Mucosa of descending colon (tissue), 3 donors: ENCODE measurements at regions not wholly inside any gene's neighbourhood (a gene's known extent, or its start where the extent isn't known, plus 50 kb on each side); places are given as distances from the start of the nearest gene placed in this dataset.

Experiments used
- ATAC-seq: fragments of 200-7000 bp; cut with Tn5 transposase; one replicate; pipeline ENCODE4 v1.9.1; 2020; ENCODE audit warnings: mild to moderate bottlenecking, moderate library complexity
- DNase-seq, 3 donors: peaks; one replicate each; pipeline ENCODE4 v3.0.0-alpha.2; 2020
- H3K36me3 ChIP-seq: fragments of 200-600 bp; one replicate; pipeline ENCODE4 v1.8.0; 2021; ENCODE audit warnings: low read depth, mild to moderate bottlenecking
- H3K4me1 ChIP-seq: fragments of 200-600 bp; one replicate; pipeline ENCODE4 v1.8.0; 2021; ENCODE audit warnings: low read depth, mild to moderate bottlenecking
- H3K4me3 ChIP-seq: fragments of 200-600 bp; one replicate; pipeline ENCODE4 v1.8.0; 2021; ENCODE audit warnings: mild to moderate bottlenecking
- H3K9me3 ChIP-seq: fragments of 200-600 bp; one replicate; pipeline ENCODE4 v1.8.0; 2021; ENCODE audit warnings: mild to moderate bottlenecking
- intact Hi-C, 2 donors: fragments of 100-400 bp; cut with DNase I in 1 of 2; cut with micrococcal nuclease in 1 of 2; formaldehyde crosslinking; loops; one replicate each; pipeline versions ENCODE4 v1.11.0 to v1.11.1; 2022; cut with DNase I, micrococcal nuclease
- TF ChIP-seq, protein P1 (sequence below): fragments of 200-600 bp; IDR thresholded peaks from one replicate; pipeline ENCODE4 v1.8.0; 2022; ENCODE audit warnings: antibody characterized with exemption, mild to moderate bottlenecking
- donor health status: DM: no; HTN: no; CAD: no; lungs with moderate emphysema.
- donor health status: DM: no; HTN: no; CAD: no.
- donor health status: DM: no; HTN: yes; CAD: no.

DNA sequence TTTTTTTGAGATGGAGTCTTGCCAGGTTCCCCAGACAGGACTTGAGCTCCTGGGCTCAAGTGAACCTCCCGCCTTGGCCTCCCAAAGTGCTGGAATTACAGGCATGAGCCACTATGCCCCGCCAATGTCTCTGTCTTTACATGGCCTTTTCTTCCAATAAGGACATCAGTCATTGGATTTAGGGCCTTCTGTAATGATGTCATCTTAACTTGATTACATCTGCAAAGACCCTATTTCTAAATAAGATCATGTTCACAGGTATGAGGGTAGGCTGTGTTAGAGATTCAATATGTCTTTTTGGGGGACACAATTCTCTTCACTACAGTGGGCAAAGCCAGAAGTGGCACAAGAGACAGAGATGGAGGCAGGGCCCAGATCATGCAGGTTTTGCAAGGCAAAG is 68.1 kb downstream of the PMAIP1 start:
- intact Hi-C loops, result no loop called here
- no peak overlapping the region for H3K4me3 ChIP-seq
- no peaks in the 10 kb centered on the region for H3K36me3 ChIP-seq
- no peak for DNase-seq
- H3K4me1 ChIP-seq, result no peaks in the 10 kb centered on the region
- TF ChIP-seq, protein P1, sequence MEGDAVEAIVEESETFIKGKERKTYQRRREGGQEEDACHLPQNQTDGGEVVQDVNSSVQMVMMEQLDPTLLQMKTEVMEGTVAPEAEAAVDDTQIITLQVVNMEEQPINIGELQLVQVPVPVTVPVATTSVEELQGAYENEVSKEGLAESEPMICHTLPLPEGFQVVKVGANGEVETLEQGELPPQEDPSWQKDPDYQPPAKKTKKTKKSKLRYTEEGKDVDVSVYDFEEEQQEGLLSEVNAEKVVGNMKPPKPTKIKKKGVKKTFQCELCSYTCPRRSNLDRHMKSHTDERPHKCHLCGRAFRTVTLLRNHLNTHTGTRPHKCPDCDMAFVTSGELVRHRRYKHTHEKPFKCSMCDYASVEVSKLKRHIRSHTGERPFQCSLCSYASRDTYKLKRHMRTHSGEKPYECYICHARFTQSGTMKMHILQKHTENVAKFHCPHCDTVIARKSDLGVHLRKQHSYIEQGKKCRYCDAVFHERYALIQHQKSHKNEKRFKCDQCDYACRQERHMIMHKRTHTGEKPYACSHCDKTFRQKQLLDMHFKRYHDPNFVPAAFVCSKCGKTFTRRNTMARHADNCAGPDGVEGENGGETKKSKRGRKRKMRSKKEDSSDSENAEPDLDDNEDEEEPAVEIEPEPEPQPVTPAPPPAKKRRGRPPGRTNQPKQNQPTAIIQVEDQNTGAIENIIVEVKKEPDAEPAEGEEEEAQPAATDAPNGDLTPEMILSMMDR, result no peak
- H3K9me3 ChIP-seq, result no peaks in the 10 kb centered on the region
- ATAC-seq, result no peak

DNA sequence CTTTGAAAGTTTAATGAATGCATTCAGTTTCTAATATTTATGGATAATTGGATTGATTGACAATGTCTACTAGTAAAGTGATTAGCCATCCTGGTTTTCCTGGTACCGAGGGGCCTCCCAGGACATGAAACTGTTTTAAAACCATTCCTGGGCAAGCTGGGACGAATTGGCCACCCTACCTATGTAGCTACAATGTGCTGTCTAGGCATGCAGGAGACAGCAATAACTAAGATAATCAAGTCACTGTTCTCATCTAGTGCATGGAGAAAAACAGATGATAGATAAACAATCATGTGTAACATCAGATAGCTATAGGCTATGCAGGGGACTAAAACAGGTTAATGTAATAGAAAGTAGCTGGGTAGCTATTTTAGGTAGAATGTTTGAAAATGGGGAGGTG is 67.1 kb downstream of the PMAIP1 start:
- no peak overlapping the region for H3K4me3 ChIP-seq
- no peaks in the 10 kb centered on the region for H3K9me3 ChIP-seq
- ATAC-seq, result no peak
- intact Hi-C loops, result no loop called here
- TF ChIP-seq, protein P1, result no peak
- no peaks in the 10 kb centered on the region for H3K4me1 ChIP-seq
- no peak for DNase-seq
- no peaks in the 10 kb centered on the region for H3K36me3 ChIP-seq

DNA sequence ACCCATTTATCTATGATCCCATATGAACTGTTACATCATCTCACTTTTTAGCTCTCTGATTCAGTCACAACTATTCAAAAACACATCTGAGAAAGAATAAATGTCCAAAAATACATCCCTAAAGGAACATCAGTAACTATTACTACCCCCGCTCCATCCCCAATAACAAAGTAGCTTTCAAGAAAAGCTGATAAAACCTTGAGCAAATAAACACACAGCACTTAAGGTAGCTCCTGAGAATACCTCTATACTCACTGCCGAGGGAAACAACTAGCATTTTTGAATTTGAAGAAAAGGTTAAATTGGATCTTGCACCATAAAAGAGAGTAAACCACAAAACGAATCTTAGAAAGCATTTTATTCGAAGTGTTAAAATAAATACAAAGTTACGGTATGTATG is 63.4 kb downstream of the PMAIP1 start:
- no peaks in the 10 kb centered on the region for H3K36me3 ChIP-seq
- no peaks in the 10 kb centered on the region for H3K9me3 ChIP-seq
- TF ChIP-seq, protein P1, result no peak
- H3K4me3 ChIP-seq, result no peak overlapping the region
- DNase-seq (no peak), ATAC-seq (no peak)
- intact Hi-C loops, result no loop called here
- no peaks in the 10 kb centered on the region for H3K4me1 ChIP-seq

DNA sequence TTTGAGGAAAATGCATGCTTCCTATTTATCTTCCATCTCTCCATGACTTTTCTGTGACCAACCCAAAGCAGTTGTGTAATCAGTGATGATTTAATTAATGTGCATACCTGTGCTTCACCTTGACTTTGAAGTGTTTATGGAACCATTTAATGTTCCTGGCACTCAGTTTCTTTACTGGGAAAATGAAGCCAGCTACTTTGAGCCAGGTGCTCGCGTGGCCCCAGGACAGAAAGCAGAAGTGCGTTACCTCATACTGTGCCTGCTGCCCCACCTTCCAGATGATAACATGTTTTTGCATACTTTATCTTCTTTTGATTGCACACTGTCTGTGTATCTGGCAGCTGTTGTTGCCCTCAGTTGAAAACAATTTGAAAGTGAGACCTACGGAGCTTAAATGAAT is 61.3 kb downstream of the PMAIP1 start:
- Histone ChIP-seq H3K9me3 (no peaks in the 10 kb centered on the region), H3K4me1 (no peaks in the 10 kb centered on the region), H3K36me3 (no peaks in the 10 kb centered on the region), H3K4me3 (no peak overlapping the region)
- DNase-seq, result peak in 1 of 3 donors; percentile 12
- peak; percentile 80 for ATAC-seq
- TF ChIP-seq, protein P1, result no peak
- intact Hi-C loops, result no loop called here

DNA sequence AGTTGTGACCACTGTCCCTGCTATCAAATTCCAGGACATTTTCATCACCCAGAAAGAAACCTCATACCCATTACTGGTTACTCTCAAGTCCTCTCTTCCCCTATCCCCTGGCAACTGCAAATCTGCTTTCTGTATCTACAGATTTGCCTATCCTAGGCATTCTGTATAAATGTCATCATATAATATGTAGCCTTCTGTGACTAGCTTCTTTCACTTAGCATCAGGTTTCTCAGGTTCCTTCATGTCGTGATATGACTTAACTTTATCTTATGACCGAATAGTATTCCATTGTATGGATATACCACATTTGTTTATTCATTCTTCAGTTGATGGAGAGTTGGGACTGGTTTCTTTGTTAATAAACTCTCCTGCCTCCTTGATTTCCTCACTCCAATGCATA is 60.5 kb downstream of the PMAIP1 start:
- ATAC-seq (no peak), DNase-seq (no peak)
- no peaks in the 10 kb centered on the region for H3K4me1 ChIP-seq
- no peak overlapping the region for H3K4me3 ChIP-seq
- no peaks in the 10 kb centered on the region for H3K36me3 ChIP-seq
- TF ChIP-seq, protein P1, result no peak
- no peaks in the 10 kb centered on the region for H3K9me3 ChIP-seq
- intact Hi-C loops, result no loop called here

DNA sequence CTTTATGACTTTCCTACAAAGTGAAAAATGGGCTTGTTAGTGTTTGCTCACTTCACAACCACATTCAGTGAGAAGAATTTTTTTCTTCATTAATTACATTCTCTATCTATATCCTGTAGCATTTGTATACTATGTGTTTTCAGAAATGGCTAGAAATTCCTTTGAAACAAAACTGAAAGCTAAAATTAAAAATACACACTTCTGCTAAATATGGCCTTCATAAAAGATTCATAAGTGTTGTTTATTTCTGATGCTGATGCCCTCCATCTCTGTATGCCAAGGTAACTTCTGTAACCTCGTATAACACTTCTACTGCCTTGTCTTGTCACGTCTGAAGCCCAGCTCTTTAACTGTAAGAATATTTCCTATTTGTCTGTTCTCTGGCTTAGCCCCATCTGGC is 59.8 kb downstream of the PMAIP1 start:
- intact Hi-C loops, result no loop called here
- TF ChIP-seq, protein P1, result no peak

More for the DNA sequence above, 59.8 kb downstream of the PMAIP1 start:
- no peaks in the 10 kb centered on the region for H3K4me1 ChIP-seq
- no peak overlapping the region for H3K4me3 ChIP-seq
- ATAC-seq, result no peak
- no peaks in the 10 kb centered on the region for H3K36me3 ChIP-seq
- no peaks in the 10 kb centered on the region for H3K9me3 ChIP-seq
- no peak for DNase-seq
